ENCODE measurements at regions not wholly inside any gene's neighbourhood (a gene's known extent, or its start where the extent isn't known, plus 50 kb on each side); places are given as distances from the start of the nearest gene placed in this dataset.

DNA sequence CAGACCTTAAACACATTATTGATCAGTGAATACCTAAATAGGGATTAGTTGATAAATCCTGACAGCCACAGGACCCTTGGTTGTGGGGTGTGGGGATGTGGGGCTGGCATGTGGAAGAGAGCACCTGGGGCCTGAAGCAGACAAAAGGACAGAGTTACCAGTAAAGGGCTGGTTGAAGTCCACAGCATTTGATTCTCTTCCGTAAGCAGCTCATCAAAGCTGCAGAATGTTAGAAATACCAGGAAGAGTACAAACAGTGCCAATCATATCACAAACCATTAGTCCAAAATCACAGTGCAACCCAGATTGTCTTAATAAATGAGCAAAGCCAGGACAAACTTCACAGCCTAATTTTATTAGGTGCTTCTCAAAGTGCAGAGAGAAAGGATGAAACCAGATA lies 92.5 kb upstream of the KL start:
- no peak for TF ChIP-seq POLR2A (IDR thresholded peaks at IDR 0.05; ENCODE audit: borderline replicate concordance, extremely low read depth, insufficient read depth, insufficient read length)
- TF ChIP-seq, protein P1, sequence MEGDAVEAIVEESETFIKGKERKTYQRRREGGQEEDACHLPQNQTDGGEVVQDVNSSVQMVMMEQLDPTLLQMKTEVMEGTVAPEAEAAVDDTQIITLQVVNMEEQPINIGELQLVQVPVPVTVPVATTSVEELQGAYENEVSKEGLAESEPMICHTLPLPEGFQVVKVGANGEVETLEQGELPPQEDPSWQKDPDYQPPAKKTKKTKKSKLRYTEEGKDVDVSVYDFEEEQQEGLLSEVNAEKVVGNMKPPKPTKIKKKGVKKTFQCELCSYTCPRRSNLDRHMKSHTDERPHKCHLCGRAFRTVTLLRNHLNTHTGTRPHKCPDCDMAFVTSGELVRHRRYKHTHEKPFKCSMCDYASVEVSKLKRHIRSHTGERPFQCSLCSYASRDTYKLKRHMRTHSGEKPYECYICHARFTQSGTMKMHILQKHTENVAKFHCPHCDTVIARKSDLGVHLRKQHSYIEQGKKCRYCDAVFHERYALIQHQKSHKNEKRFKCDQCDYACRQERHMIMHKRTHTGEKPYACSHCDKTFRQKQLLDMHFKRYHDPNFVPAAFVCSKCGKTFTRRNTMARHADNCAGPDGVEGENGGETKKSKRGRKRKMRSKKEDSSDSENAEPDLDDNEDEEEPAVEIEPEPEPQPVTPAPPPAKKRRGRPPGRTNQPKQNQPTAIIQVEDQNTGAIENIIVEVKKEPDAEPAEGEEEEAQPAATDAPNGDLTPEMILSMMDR (IDR thresholded peaks at IDR 0.05 in 2 of 3, conservative IDR thresholded peaks at IDR 0.05 in 1 of 3; ENCODE audit: borderline replicate concordance in 1 of 3, insufficient read depth in 1 of 3, low read depth in 2 of 3, low read length in 2 of 3): no peak
- no peak for TF ChIP-seq YY1 (IDR thresholded peaks at IDR 0.05; ENCODE audit: extremely low read depth, insufficient replicate concordance, low read depth, low read length)
- TF ChIP-seq, protein P2, sequence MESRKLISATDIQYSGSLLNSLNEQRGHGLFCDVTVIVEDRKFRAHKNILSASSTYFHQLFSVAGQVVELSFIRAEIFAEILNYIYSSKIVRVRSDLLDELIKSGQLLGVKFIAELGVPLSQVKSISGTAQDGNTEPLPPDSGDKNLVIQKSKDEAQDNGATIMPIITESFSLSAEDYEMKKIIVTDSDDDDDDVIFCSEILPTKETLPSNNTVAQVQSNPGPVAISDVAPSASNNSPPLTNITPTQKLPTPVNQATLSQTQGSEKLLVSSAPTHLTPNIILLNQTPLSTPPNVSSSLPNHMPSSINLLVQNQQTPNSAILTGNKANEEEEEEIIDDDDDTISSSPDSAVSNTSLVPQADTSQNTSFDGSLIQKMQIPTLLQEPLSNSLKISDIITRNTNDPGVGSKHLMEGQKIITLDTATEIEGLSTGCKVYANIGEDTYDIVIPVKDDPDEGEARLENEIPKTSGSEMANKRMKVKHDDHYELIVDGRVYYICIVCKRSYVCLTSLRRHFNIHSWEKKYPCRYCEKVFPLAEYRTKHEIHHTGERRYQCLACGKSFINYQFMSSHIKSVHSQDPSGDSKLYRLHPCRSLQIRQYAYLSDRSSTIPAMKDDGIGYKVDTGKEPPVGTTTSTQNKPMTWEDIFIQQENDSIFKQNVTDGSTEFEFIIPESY (IDR thresholded peaks at IDR 0.05; ENCODE audit: extremely low read depth, insufficient replicate concordance, low read length): no peak
- TF ChIP-seq RAD21 (IDR thresholded peaks at IDR 0.05; ENCODE audit: low read depth): no peak
- TF ChIP-seq TCF7L2 (IDR thresholded peaks at IDR 0.05; ENCODE audit: borderline replicate concordance, extremely low read depth, insufficient read depth, insufficient read length): no peak

All from HCT116 (cell line).